ENCODE measurements at regions not wholly inside any gene's neighbourhood (a gene's known extent, or its start where the extent isn't known, plus 50 kb on each side); places are given as distances from the start of the nearest gene placed in this dataset.

- TF ChIP-seq CTCF (conservative IDR thresholded peaks at IDR 0.05) (no peak), EZH2 (IDR thresholded peaks at IDR 0.05; ENCODE audit: low read depth) (no peak)
These were observed 190.0 kb upstream of the C14orf180 start for GRCh38 chr14:104389326-104390220.
